CD4-positive, alpha-beta T cell treated with Interleukin-15 for 4 hours (primary cell): ENCODE measurements at regions not wholly inside any gene's neighbourhood (a gene's known extent, or its start where the extent isn't known, plus 50 kb on each side); places are given as distances from the start of the nearest gene placed in this dataset.

Source experiments
- DNase-seq: peaks from one replicate; pipeline ENCODE4 v3.0.0-alpha.2; 2020; ENCODE audit warnings: low spot score

DNA sequence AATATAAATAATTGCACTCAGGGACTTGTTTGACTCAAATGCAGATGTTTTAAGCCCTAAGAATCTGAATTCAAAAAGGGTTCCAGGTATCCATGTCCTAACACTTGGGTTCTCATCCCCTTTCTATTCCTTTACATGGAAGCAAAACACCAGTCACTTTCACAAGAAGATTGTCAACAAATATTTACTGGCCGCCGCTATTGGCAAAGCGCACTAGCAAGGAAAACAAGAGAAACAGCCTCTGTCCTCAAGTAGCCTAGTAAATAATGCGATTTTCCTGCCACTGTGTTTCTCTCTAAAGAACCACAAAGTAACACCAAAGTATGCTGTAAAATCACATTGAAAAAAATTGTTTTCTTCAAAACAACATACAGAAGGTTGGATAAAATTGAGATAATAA, 66.7 kb upstream of the EZH2 start:
- DNase-seq = no peak

DNA sequence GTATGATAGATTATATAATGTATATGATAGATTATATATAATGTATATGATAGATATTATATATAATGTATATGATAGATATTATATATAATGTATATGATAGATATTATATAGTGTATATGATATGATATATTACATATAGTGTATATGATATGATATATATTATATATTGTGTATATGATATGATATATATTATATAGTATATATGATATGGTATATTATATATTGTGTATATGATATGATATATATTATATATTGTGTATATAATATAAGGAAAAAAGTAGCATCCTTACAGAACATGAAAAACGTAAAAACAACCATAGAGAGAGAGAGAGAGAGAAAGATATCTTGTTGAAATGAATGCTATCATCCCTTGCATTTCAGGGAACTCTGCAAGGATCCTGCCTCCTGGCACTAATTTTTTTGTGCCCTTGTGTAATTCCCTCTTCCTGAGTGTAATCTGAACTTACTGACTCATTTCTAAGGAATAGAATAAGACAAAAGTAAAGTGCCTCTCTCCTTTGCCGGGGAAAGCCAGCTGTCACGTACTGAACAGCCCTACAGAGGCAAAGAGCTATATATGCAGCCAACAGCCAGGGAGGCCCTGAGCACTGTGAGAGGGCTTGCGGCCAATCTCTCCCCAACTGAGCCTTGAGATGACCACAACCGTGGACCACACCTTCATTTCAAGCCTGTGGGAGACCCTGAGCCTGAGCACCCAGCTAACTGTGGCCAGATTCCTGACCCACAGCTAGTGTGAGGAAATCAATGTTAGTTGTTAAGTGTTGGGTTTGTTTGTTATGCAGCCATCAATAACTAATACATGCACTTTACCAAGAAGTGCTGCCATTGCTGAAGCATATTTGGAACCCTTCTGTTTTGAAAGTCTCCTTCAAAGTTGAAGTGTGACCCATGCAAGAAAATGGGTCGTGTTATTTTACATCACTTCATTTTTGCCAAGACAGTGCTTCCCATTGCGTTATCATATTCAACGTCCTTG, 61.1 kb upstream of the EZH2 start:
- no peak for DNase-seq

GRCh38 chr7:148941598-148942275, 57.6 kb upstream of the EZH2 start:
- DNase-seq = peak; percentile 63

DNA sequence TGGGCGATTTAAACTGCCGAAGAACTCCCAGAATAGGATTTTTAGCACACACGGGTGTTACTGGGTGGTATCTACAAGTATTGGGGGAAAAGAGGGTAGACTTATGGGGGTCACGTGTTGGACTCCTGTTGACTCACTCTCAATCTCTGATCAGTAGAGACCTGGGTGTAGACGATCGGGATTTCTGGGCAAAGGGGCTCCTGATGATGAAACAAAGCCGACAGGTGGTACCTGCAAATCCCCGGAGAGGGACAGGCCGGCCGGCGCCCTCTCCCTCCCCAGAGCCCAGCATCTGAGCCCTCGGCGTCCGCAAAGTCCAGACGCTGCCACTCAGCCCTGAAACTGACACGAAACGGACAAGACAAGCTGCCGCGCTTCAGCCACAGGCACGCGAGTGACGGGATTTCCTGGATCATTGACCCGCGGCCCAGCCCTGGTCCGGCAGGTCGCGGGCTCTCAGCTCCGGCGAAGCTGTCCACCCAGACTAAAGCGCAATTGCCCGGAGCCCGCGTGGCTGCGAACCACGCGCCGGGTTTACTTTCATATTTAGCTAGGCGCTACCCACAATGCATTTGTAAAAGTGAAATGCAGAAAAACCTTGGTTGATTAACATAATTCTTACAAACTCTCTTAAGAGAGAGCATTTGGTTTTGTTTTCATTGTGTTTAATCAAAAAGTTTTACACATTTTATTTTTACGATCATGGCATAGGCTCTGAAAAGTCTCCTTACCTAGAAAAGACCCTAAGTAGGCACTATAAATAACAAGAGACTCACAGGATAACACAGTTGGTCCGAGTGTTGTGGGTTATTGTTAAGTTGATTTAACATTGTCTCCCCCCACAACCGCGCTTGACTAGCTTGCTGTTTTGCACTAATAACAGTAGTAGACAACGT, 56.9 kb upstream of the EZH2 start:
- peak; percentile 74 for DNase-seq

DNA sequence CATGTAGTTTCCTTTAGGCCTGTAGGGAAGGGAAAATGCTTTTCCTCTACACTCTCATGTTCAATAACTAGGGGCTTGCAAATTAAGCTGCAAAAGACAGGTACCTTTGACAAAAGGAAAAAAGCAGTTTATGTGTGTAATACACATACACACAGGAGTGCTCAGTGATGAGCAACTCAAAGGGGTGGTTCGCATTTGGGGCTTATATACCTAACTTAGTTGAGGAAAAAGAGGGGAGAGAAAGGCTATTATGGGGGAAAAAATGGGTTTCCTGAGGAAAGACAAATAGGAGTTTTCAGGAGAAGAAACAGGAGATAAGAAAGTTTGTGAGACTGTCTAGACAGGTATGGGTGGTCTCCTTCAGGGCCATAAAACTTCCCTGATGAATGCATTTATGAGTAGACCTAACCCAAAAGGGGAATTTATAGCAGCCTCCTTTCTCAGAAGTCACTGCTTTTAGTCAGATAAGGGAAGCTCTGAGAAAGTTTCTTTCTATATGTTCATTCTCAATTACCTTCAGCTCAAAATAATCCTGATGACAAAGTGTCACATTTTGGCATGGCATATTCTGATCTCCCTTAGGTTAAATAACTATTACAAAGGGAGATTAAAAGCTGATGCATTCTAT, 55.2 kb upstream of the EZH2 start:
- DNase-seq = peak; percentile 10

DNA sequence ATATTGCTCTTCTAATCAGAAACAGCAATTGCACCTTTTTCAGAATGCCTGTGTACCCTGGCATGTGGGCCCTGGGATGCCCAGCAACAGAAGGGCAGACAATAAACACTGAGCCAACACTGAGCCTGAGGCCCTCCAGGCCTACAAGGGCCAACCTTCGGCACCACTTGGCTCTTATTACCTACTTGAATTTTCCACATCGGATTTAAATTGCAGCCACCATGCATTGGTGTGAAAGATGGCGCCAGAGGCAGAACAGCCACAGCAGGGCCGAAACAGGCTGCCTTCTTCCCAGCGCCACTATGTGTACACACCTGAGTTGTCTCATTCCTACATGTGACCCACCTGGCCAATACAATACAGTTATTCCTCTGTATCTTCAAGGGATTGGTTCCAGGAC, 51.4 kb upstream of the EZH2 start:
- no peak for DNase-seq
